ENCODE measurements at regions not wholly inside any gene's neighbourhood (a gene's known extent, or its start where the extent isn't known, plus 50 kb on each side); places are given as distances from the start of the nearest gene placed in this dataset.

DNA sequence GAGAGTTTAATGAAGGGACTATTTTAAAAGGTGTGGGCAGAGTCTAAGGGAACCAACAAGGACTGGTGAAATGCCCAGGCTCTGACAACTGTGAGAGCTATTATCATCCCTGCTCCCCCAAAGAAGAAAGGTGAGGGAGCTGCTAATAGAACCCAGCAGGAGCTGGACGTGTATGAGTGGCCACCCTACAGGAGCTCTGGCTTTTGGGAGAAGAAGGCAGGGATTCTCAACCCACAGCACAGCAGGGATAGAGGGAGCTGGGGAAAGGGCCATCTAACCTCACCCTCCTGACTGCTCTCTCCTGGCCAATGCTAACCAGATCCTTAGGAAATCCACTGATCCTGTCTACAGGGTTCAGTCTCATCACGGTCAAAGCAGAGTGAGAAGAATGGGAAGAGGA is 57.1 kb downstream of the GRIN2B start:
- H3K4me3 ChIP-seq (ENCODE audit: low read depth, low read length): no peak overlapping the region
- DNase-seq (ENCODE audit: low read depth, low spot score): no peak
- ChIA-PET POLR2A (no interaction called here), CTCF (no interaction called here)
- TF ChIP-seq, protein P1, sequence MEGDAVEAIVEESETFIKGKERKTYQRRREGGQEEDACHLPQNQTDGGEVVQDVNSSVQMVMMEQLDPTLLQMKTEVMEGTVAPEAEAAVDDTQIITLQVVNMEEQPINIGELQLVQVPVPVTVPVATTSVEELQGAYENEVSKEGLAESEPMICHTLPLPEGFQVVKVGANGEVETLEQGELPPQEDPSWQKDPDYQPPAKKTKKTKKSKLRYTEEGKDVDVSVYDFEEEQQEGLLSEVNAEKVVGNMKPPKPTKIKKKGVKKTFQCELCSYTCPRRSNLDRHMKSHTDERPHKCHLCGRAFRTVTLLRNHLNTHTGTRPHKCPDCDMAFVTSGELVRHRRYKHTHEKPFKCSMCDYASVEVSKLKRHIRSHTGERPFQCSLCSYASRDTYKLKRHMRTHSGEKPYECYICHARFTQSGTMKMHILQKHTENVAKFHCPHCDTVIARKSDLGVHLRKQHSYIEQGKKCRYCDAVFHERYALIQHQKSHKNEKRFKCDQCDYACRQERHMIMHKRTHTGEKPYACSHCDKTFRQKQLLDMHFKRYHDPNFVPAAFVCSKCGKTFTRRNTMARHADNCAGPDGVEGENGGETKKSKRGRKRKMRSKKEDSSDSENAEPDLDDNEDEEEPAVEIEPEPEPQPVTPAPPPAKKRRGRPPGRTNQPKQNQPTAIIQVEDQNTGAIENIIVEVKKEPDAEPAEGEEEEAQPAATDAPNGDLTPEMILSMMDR (IDR thresholded peaks at IDR 0.05; ENCODE audit: insufficient read depth, low read length, missing control alignments): no peak

DNA sequence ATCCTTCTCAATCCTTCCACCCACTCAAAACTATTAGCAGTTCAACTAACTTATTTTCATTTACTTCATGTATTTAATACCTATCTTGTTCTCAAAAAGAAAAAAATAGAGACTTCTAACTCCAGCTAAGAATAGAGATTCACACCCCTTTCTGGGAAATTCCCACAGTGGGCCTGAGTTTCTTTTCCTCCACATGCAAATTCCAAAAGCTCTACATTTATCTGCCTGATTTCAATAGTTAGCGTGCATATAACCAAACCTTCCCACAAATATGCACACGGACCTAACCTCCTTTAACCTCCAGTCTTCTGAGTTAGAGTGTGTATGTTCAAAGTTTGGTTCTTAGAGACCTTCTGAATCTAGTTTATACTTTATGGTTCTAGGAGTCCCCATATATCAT is 62.5 kb downstream of the GRIN2B start:
- CTCF ChIA-PET: no interaction called here
- DNase-seq (ENCODE audit: low read depth, low spot score): no peak
- TF ChIP-seq, protein P1 (IDR thresholded peaks at IDR 0.05; ENCODE audit: insufficient read depth, low read length, missing control alignments): no peak
- POLR2A ChIA-PET: no interaction called here
- no peak overlapping the region for H3K4me3 ChIP-seq (ENCODE audit: low read depth, low read length)

DNA sequence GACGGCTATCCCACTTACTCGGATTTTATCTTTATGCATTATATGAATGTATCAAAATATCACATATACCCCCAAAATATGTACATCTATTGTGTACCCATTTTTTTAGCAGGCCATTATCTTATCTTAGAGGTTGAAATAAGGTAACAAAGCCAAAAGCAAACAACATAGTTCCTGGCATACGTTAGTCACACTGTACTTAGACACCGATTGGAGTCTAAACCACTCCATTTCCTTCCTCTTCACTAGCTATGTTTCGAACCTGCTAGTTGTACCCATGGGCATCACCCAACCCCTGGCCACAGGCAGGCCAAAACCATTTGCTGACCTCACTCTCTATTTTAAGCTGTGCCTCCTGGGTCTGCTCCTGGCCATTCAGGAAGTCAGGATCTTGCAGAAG is 66.3 kb downstream of the GRIN2B start:
- DNase-seq (ENCODE audit: low read depth, low spot score): no peak
- POLR2A ChIA-PET: no interaction called here
- TF ChIP-seq, protein P1 (IDR thresholded peaks at IDR 0.05; ENCODE audit: insufficient read depth, low read length, missing control alignments): no peak
- CTCF ChIA-PET: no interaction called here
- H3K4me3 ChIP-seq (ENCODE audit: low read depth, low read length): no peak overlapping the region

DNA sequence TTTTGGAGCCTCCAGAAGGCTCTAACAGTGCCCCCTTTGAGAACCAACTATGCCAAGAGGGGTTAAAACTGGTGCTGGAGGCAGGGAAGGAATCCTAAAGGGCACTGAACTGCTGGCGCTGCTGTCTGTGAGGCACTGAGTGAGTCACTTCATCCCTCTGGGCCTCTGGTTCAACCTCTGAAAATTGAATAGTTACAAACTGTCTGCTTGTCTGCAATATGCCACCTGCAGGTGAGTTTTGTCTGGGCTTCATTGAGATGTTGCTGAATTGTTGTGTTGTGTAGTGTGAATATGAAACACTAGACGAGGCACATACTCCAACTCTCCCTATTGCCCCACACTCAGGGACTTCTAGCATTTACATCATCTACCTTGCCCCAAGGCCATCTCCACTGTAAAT is 68.0 kb downstream of the GRIN2B start:
- no peak overlapping the region for H3K4me3 ChIP-seq (ENCODE audit: low read depth, low read length)
- TF ChIP-seq, protein P1 (IDR thresholded peaks at IDR 0.05; ENCODE audit: insufficient read depth, low read length, missing control alignments): no peak
- CTCF ChIA-PET: no interaction called here
- POLR2A ChIA-PET: no interaction called here
- DNase-seq (ENCODE audit: low read depth, low spot score): no peak

DNA sequence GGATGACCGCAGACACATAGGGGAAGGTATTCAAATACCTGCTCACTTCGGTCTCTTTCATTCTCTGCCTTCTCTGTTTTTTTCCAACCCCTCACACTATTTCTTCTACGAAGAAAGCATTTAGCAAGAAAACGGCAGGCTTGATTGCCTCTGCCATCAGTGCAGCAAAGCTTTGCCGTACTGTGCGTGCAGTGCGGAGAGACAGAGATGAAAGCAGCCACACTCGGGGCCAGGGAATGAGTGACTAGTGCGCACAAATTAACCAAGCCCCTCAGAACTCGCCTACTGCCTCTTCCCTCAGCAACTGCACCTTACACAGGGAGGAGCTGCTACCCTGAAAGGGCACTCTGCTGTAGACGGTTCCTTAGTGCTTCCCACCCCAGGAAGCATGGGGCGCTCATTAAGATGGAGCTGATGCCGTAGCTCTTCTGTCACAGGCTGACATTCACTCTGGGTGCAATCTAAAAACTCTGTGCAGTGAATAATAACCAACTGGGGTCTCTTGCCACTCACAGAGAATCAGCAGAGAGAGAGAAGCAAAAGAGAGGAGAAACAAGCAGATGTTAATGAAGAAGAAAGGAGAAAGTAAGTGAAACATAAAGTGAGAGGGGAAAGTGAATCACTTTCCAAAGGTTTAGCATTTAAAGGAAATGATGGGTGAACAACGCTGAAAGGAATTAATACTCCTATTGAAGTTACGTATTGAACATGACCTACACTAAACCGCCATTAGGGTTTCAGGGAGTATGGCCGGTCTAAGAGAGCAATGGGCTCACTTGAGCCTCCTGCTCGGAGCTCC is 69.4 kb downstream of the GRIN2B start:
- no peak for DNase-seq (ENCODE audit: low read depth, low spot score)
- POLR2A ChIA-PET: interaction anchor here (0.6 kb wide), 1 partner anchor 243 kb away, joined by 3 read pairs; no protein-coding TSS in a partner anchor
- CTCF ChIA-PET: no interaction called here
- no peak overlapping the region for H3K4me3 ChIP-seq (ENCODE audit: low read depth, low read length)
- TF ChIP-seq, protein P1 (IDR thresholded peaks at IDR 0.05; ENCODE audit: insufficient read depth, low read length, missing control alignments): no peak

DNA sequence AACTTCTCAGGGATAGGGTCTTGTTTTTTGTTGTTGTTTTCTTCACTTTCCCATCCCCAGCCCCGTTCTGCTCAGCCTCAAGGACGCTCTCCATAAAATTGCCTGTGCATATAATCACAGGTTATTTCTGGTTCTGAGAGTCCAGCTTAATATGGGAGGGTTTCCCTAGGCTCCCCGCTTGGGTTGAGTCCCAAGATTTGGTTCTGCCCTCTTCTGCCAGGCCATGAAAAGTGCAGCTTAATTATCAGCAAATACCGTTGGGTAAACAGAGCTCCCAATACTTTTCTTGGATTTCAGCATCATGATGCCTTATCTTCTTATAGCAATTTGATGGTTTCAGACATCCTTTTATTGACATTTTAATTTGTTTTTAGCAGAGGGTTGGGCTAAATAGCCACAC is 75.6 kb downstream of the GRIN2B start:
- DNase-seq (ENCODE audit: low read depth, low spot score): no peak

More for the DNA sequence above, 75.6 kb downstream of the GRIN2B start:
- no peak overlapping the region for H3K4me3 ChIP-seq (ENCODE audit: low read depth, low read length)
- CTCF ChIA-PET: no interaction called here
- POLR2A ChIA-PET: no interaction called here
- TF ChIP-seq, protein P1 (IDR thresholded peaks at IDR 0.05; ENCODE audit: insufficient read depth, low read length, missing control alignments): no peak
